ENCODE measurements at regions not wholly inside any gene's neighbourhood (a gene's known extent, or its start where the extent isn't known, plus 50 kb on each side); places are given as distances from the start of the nearest gene placed in this dataset.

DNA sequence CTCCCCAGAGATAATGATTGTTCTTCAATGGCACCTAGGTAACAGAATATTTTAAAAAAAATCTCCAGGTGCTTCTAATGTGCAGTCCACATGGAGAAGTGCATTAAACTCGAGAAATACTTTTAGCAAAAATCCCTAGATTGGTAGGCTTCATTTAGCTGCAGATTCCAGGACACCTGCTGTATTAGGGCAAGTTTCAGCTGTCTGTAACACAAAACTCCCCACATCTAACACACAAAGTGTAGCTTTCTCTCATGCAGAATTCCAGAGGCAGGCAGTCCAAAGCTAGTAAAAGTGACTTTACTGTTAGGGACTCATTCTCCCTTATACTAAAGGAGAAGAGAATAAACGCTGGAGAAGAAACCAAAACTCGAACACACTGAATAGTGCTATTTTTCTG is 1414.3 kb upstream of the B3GALT2 start:
- no peak for DNase-seq

DNA sequence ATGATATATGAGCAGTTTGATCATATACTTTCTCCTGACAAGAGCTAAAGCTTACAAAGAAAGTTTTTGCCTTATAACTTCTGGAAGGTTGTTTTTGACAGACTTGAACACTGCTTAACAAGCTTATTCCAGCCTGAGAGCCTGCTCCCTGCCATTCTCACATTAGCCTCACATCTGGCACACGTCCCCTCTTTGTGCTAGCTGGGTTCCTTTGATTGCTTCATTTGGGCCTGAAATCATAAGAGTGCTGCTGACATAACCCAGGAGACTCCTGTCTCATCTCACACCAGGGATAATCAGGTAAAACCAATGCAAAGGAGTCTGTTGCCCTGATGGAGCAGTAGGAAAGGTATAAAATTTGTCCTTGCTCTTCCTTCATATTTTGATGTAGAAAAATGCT is 1411.7 kb upstream of the B3GALT2 start:
- DNase-seq, result no peak

DNA sequence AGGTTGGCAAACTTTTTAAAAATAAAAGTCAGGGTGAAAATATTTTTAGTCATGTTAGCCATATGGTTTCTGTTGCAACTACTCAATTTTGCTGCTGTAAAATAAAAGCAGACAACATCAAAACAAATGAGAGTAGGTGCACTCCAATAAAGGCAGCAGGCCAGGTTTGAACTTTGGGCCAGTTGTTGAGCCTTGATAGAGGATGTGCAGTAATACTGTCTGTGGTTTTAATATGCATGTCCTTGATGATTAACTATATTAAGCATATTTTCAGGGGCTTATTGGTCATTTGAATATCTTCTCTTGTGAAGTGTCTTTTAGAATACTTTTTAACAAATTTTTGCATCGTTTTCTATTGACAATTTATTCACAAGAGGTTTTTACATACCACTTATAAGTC is 1399.9 kb upstream of the B3GALT2 start:
- DNase-seq, result no peak

DNA sequence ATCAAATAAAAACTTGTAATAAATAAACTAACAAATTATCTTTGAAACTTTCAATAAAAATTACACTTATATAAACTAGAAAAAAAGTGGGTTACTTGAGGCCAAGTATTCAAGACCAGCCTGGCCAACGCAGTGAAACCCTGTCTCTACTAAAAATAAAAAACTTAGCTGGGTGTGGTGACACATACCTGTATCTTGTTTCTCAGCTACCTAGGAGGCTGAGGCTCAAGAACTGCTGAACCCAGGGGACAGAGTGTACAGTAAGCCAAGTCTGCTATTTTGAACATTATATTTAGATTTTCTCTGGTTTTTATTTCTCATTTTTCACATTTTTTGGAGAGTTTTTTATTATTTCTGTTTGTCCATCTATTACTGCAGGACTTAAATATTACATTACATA is 1397.6 kb upstream of the B3GALT2 start:
- DNase-seq, result no peak

DNA sequence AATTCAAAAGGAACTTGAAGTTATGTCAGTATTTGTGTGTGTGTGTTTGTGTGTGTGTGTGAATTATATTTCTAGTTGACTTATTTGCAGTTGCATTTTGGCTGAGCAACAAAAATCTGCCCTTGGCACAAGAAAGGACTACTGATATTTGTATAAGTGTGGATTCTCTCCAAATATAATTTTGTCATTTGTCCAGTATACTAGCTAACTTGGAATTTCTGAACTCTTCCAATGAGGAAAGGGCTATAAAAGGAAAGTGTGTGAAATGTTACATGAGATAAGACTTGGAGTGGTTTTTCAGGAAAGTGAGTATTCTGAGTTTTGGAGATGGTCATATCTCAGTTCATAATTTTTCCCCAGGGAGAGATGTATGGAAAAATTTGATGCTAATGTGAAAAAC is 1384.1 kb upstream of the B3GALT2 start:
- no peak for DNase-seq

DNA sequence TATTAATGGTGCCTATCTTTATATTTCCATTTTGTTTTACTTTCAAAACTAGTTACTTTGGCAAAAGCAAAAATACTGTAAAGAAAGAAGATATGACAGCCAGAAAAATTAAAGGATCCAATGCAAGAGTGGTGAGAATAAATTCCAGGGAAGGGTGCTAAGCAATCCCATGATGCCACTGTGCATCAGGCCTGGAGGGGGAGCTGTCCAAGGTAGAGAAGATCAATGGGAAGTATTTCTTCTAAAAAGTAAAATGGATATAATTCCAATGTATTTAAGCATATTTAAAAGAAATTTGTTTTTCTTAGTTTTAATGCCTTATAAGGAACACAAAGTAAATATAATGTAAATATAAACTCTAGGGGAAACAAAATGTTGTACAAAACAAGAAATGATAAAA is 1382.2 kb upstream of the B3GALT2 start:
- DNase-seq, result no peak

DNA sequence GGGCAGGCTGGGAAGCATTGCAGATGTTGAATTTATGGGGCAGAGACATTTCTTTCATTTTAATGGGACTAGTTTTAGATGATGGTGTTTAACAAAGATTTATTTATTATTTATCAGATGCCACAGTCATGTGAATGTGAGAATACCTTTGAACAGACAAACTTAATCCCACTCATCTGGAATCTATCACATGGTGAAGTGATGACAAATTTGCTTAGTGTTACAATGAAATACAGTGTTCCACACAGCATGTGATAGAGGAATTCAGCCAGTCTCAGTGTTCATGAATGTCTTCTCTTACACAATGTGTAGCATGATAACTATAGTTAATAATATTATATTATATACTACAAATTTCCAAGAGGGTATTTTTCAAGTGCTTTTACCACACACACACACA is 1361.7 kb upstream of the B3GALT2 start:
- DNase-seq, result no peak

DNA sequence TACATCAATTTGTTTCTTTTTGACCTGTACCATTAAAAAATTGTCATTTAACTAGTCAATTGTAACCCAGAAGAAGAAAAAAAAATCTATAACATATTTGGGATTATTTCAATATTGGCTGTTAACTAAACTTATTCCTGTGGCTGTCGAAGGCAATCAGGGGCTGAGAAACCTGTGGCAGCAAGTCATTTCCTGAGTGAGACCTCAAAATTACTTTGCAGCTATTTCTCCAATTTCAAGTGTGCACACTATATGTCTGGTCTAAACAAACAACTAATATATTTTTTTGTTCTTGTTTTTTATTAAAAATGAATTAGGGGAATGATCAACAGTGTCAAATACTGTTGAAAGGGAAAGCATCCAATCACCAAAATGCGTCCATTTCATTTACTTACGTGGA is 1357.6 kb upstream of the B3GALT2 start:
- DNase-seq, result no peak

DNA sequence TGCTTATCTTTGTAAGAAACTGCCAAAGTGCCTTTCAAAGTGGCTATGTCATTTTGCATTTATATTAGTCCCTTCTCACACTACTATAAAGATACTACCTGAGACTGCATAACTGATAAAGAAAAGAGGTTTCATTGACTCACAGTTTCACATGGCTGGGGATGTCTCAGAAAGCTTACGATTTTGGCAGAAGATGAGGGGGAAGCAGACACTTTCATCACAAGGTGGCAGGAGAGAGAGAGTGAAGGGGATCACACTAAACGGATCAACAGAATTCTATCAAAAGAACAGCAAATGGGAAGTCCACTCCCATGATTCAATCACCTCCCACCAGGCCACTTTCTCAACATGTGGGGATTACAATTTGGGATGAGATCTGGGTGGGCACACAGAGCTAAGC is 1352.0 kb upstream of the B3GALT2 start:
- DNase-seq, result no peak

DNA sequence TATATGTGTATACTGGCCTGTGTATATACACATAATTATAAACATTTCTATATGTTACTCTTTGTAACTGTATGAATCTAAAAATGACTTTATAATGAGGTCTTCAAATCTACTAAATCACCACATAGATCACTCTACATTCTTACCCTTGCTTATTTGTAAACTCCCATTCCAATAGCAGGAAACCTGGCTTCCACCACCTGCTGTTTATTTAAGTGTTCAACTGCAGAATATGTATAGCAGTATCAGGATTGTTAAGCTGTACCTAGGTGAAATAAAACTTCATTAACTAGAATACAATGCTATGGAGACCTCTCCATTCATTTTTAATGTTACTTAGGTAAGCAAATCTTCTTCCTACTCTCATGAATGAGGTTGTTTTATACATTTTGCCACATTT is 1351.1 kb upstream of the B3GALT2 start:
- DNase-seq, result no peak

DNA sequence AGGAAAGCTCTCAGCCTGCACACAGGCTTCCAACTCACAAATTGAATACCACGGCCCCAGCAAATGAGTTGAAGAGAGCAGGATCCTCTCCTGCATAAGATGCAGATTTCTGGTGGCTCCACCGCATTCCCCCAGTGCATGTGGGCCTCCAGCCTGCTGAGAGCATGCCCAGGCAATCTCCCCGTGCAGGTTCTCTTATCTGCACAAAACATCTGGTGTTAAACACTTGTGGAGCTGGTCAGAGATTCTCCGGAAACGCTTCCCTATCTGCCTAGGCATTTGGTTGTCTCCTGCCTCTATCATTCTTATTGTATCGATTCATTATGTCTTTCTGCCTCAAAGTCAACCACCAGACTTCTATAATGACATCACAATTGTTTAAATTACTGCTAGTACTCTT is 1349.0 kb upstream of the B3GALT2 start:
- no peak for DNase-seq

DNA sequence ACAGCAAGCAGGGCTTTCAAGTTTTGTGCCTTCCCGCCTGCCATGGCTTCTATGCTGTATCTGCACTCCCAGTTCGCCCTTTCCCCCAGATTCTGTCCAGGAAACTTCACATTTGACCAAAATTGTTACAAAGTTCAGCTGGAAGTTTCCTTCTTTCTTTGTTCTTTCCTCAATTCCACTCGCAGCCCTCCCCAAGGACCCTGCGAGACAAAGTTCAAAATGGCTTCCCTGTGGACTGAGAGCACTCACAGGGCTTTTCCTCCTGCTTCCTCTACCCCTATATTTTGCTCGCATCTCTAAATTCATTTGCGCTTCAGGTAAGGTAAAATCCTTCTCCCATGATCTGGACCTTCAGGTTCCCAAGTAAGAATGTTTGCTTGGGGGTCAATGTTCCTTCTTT is 1348.4 kb upstream of the B3GALT2 start:
- DNase-seq, result no peak

DNA sequence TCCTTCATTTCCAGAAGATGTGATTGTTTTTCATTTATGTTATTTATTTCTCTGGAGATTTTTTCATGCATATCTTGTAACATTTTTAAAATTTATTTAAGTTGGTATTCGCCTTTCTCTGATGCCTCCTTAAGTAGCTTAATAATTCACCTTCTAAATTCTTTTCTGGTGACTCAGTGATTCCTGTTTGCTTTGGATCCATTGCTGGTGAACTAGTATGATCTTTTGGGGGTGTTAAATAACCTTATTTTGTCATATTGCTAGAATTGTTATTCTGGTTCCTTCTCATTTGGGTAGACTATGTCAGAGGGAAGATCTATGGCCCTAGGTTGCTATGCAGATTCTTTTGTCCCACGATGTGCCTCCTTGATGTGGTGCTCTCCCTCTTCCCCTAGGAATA is 1347.2 kb upstream of the B3GALT2 start:
- DNase-seq, result no peak

DNA sequence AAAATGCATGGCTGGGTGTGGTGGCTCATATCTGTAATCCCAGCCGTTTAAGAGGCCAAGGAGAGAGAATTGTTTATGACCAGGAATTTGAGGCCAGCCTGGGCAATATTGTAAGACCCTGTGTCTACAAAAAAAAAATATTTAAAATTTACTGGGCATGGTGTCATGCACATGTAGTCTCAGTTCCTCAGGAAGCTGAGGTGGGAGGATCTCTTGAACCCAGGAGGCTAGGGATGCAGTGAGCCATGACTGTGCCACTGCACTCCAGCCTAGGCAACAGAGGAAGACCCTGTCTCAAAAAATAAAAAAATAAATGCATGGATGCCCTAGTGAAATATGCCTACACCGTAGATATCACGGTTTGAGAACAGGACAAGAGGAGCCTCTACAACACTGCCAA is 1331.2 kb upstream of the B3GALT2 start:
- no peak for DNase-seq

DNA sequence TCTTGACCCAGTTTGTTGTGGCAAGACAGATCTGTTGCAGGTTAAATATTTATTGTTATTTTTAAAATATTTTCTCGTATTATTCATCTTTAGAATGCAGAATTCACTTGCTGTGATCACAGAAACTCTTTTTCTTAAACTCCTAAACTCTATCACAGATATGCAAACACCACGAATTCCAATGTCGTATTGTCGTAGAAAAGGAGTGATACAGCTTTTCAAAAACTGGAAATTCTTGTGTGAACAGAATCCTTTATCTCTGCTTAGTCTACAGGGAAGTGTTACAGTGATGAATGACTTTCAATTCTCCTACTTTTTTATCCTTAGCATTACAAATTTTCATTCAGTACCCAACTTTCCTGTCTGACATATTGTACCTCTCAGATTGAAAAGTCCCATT is 1329.5 kb upstream of the B3GALT2 start:
- no peak for DNase-seq

DNA sequence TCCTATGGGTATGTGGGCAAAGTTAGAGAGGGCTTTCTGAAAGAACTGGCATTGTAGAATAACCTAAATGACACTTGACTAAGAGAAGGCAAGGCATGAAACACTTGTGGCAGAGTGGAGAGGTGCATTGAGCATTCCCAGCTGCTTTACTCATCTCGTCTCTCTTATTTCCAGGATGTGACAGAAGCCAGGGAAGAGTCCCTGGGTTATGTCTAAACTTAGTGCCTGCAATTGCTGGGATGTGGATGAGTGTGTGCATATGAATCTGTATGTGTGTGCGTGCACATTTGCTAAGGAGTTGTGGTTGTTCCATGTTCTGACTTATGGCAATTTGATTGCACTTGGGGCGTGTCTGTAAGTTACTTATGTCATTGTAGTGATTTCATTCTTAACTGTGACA is 1326.5 kb upstream of the B3GALT2 start:
- no peak for DNase-seq

DNA sequence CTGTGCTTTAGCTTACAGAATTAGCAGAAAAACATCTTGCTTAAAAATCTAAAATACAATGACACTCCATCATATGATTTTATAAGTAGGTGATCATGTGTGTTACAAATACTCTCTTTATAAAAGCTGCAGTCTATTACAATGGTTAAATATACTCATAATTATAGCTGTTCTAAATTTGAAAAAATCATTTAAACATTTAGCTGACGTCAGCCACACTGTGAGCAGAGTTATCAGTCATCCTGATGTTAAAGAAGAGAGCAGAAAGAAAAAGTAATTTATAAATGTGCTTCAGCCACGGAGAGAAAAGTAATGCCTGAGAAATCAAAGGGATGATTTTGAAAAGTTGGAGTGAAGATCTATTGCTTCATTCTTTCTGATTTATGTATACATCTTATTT is 1325.9 kb upstream of the B3GALT2 start:
- DNase-seq, result no peak

DNA sequence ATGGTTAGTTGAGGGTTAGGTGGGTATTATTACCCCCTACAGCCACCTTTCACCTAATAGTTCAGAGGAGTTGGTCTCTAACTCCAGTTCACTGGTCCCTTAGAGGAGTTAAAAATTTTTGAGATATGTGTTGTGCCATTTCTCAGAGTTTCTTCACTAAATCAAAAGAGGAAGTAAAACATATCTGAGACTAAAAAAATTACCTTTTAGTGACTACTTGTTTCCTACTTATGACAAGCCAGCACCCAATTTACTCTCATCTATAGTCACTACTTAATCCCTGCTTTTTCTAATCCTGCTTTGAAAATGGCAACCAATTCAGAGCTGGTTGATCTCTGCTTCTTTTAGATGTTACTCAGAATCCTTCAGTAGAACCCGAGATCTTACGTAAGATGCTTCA is 1316.8 kb upstream of the B3GALT2 start:
- no peak for DNase-seq

DNA sequence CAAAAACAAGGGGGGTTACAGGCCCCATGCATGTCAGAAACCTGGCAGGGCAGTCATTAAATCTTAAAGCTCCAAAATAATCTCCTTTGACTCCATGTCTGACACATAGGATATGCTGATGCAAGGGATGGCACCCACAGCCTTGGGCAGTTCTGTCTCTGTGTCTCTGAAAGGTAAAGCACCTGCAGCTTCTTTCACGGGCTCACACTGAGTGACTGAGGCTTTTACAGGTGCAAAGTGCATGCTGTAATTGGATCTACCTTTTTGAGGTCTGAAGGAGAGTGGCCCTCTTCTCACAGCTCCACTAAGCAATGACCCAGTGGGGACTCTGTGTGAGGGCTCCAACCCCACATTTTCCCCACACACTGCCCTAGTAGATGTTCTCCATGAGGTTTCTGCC is 1309.0 kb upstream of the B3GALT2 start:
- DNase-seq, result no peak

DNA sequence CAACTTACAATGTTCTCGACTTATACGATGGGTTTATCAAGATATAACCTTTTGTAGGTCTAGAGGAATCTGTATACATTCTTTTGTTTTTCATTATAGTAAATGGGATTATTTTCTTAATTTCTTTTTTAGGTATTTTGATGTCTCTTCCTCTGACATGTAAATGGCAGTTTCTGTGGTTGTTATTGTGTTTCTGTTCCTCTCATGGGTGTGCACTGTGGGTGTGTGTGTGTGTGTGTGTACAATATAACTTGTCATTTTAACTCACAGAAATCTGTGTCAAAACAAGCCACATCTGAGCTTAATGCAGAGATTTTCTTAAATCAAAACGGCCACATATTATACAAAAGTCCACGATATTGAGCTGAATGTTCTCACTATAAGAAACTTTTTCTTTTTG is 1300.8 kb upstream of the B3GALT2 start:
- DNase-seq, result no peak

DNA sequence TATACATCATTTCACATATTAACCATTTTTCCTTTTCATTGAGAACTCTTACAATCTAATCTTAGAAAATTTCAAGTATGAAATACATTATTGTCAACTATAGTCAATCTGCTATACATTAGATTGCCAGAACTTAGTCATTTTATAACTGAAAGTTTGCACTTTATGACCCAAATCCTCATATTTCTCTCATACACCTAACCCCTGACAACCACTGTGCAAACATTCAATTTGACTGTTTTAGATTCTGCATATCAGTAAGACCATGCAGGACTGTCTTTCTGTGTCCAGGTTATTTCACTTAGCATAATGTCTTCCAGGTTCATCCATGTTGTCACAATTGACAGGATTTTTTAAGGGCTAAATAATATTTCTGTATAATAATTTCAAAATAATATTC is 1299.0 kb upstream of the B3GALT2 start:
- DNase-seq, result no peak

DNA sequence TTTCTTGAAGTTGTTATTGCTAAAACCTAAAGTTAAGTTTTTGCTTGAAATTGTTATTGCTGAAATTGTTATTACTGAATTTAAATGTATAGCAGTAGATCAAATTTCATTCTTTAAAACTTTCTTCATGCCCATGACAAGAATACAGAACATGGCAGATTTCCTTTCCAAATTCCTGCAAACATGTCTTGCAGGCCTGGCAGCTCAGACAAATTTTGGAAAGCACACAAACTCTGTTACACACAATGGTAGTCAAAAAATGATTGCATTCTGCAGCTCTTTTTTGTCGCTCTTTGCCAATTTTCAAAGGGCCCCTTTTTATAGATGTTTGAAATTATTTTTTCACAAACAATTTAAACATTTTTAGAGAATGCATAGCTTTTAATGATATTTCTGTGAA is 1292.3 kb upstream of the B3GALT2 start:
- no peak for DNase-seq

DNA sequence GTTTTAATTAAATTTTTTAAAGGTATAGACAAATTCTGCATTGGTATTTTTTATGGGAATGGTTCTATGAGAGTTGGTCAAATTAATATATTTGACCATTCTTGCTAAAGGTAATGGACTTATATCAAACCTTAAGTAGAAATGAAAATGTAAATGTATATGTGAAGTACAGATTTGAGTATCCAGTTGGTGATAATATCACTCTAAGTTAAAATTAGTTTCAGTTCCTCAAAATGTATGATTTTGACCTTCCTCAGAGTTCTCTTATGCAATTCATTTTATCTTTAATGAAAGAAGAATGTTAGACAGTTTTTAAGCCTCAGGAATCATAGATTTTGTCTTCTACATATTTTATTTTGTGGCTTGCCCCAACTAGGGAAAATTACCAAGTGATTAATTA is 1291.5 kb upstream of the B3GALT2 start:
- no peak for DNase-seq

DNA sequence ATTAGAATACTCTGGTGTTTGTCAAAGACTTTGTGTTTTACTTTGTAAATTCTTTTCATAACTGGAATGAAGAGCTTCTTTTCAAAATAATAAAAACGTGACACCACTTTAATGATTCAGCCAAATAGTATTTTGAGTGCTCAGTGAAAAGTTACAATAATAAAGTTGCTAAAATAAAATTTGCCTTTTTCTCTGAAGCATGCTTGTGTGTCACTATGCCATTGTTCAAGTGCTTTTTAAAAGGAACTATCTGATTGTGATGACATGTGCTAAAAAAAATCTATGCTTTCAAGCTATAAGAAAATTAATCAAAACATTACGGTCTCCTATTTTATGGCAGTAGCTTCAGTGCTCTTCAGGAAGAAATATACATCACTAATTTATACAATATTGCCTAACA is 1290.5 kb upstream of the B3GALT2 start:
- no peak for DNase-seq

DNA sequence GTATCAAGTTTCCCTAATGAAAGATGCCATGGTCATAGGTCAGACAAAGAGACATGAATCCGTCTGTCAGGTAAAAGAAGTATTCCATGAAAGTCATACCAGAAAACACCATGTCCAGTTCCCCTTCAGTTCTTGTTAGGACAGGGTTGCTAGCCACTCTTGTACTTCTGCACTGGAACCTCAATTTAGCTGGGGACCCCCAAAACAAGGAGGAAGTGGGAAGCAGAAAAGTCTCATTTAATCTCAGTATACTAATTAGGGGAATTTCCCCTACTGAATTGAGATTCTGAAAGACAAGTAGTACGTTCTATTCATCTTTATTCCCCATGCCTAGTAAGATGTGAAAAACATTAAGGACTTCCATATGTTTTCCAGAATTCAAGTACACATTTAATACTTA is 1289.9 kb upstream of the B3GALT2 start:
- DNase-seq, result no peak

DNA sequence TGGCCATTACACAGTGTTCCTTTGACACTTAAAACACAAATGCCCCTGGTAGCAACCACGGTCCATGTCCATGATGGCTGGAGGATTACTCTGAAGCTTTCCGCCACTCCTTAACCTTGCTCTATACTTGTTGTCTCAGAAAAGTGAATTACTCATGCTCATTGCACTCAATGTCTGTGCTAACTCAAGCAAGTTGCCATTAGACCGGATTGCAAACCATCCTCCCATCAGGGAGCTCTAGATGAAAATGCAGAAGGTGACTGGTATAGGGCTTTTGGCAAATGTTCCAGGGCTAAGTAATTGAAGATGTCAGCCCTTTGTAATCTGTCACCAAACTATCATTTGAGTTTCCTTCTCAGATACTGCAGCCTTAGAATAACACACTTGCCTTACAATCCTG is 1288.3 kb upstream of the B3GALT2 start:
- DNase-seq, result no peak

DNA sequence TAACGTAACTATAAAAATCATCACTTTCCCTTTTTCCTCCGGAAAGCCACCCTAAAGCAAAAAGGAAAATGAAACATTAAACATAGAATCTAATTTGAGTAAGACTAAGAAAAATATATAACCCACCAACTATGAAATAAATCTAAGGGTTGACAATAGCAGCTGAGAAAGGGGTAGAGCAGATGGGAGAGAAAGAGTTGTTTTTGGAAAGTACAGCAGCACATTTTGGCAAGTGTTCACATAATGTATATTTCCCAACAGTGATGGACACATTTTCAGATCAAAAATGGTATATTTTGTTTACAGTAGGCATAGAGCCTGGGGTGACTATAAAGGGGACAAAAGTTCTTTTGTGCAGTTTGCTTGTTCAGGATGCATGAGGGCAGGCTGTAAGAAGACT is 1287.4 kb upstream of the B3GALT2 start:
- DNase-seq, result no peak

All from activated effector memory CD4-positive, alpha-beta T cell treated with Interleukin-2 at 50 U/mL for 16 hours (primary cell).